ENCODE measurements at regions not wholly inside any gene's neighbourhood (a gene's known extent, or its start where the extent isn't known, plus 50 kb on each side); places are given as distances from the start of the nearest gene placed in this dataset.

DNA sequence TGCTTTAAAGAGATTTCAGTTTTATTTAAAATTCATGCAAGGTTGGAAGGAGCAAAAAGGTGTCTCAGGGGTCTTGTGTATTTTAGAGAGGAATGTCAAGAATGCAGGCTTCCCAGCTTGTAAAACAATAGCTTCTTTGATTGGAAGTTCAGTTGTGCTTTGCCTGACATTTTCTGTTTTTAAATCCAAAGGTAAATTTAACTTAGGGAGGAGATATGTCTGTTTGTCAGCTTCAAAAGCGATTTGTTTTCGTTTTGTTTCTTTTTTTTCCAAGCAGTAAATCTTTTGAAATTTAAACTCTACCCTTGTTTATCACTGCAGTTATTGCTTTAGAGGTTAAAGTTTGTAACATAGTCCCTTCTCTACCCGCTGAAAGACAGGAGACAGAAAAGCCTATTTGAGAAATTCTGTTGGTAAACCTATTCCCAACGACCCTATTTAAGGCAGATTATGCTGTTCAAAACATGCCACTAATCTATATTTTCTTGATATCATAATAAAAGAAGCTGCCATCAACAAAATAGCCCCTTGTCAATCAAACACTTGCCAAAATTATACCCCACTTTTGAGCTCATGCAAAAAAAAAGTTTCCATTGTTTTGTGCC lies 639.6 kb downstream of the IRS1 start (continued):
- TF ChIP-seq ZHX2 (IDR thresholded peaks at IDR 0.05; ENCODE audit: low read depth) (no peak), ZHX2 (CRISPR knock-in tag; IDR thresholded peaks at IDR 0.05; ENCODE audit: borderline replicate concordance) (peak; percentile 58; the same call in 1 of the 2 replicates), ZNF207 (IDR thresholded peaks at IDR 0.05; ENCODE audit: borderline replicate concordance) (no peak), ZNF773 (CRISPR knock-in tag; IDR thresholded peaks at IDR 0.05; ENCODE audit: borderline replicate concordance) (no peak), HMGXB3 (CRISPR knock-in tag; IDR thresholded peaks at IDR 0.05; ENCODE audit: borderline replicate concordance) (no peak; the same call in 1 of the 2 replicates), RERE (CRISPR knock-in tag; IDR thresholded peaks at IDR 0.05; ENCODE audit: low read depth) (peak; percentile 96), SP1 (IDR thresholded peaks at IDR 0.05) (no peak), SP1 (CRISPR knock-in tag; IDR thresholded peaks at IDR 0.05) (no peak), KLF12 (CRISPR knock-in tag; IDR thresholded peaks at IDR 0.05; ENCODE audit: borderline replicate concordance) (no peak)
- TF ChIP-seq, protein P1, sequence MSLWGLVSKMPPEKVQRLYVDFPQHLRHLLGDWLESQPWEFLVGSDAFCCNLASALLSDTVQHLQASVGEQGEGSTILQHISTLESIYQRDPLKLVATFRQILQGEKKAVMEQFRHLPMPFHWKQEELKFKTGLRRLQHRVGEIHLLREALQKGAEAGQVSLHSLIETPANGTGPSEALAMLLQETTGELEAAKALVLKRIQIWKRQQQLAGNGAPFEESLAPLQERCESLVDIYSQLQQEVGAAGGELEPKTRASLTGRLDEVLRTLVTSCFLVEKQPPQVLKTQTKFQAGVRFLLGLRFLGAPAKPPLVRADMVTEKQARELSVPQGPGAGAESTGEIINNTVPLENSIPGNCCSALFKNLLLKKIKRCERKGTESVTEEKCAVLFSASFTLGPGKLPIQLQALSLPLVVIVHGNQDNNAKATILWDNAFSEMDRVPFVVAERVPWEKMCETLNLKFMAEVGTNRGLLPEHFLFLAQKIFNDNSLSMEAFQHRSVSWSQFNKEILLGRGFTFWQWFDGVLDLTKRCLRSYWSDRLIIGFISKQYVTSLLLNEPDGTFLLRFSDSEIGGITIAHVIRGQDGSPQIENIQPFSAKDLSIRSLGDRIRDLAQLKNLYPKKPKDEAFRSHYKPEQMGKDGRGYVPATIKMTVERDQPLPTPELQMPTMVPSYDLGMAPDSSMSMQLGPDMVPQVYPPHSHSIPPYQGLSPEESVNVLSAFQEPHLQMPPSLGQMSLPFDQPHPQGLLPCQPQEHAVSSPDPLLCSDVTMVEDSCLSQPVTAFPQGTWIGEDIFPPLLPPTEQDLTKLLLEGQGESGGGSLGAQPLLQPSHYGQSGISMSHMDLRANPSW (CRISPR knock-in tag; IDR thresholded peaks at IDR 0.05; ENCODE audit: borderline replicate concordance) = peak; percentile 93
